Tibial nerve (tissue), 3 donors: ENCODE measurements at regions not wholly inside any gene's neighbourhood (a gene's known extent, or its start where the extent isn't known, plus 50 kb on each side); places are given as distances from the start of the nearest gene placed in this dataset.

Experiments
- POLR2A ChIP-seq, 2 donors: fragments of 450-650 bp; IDR thresholded peaks; one replicate each; pipeline ENCODE4 v1.6.1; 2017; ENCODE audit warnings: antibody characterized with exemption in 2 of 2, mild to moderate bottlenecking in 2 of 2, moderate library complexity in 2 of 2
- TF ChIP-seq, protein P1 (sequence below), 5 experiments: fragments of 200-600 bp in 3 of 5; fragments of 450-650 bp in 2 of 5; sonication (generic) in 3 of 5; IDR thresholded peaks; one replicate each; pipeline ENCODE4 v1.5.1; 2016 to 2019; ENCODE audit warnings: antibody characterized with exemption in 5 of 5, mild to moderate bottlenecking in 3 of 5, moderate library complexity in 2 of 5

GRCh38 chr12:85600841-85601240 is 235.4 kb downstream of the RASSF9 start:
- TF ChIP-seq, protein P1, sequence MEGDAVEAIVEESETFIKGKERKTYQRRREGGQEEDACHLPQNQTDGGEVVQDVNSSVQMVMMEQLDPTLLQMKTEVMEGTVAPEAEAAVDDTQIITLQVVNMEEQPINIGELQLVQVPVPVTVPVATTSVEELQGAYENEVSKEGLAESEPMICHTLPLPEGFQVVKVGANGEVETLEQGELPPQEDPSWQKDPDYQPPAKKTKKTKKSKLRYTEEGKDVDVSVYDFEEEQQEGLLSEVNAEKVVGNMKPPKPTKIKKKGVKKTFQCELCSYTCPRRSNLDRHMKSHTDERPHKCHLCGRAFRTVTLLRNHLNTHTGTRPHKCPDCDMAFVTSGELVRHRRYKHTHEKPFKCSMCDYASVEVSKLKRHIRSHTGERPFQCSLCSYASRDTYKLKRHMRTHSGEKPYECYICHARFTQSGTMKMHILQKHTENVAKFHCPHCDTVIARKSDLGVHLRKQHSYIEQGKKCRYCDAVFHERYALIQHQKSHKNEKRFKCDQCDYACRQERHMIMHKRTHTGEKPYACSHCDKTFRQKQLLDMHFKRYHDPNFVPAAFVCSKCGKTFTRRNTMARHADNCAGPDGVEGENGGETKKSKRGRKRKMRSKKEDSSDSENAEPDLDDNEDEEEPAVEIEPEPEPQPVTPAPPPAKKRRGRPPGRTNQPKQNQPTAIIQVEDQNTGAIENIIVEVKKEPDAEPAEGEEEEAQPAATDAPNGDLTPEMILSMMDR (IDR thresholded peaks at IDR 0.05): no peak
- TF ChIP-seq POLR2A (IDR thresholded peaks at IDR 0.05): no peak
